ENCODE measurements at regions not wholly inside any gene's neighbourhood (a gene's known extent, or its start where the extent isn't known, plus 50 kb on each side); places are given as distances from the start of the nearest gene placed in this dataset.
"Not testable (repeated sequence)": the region's sequence is repeated elsewhere in the genome, so short reads cannot be mapped to it uniquely, and the experiment has no call there.

GRCh38 chr3:153268564-153269279 lies 106.7 kb downstream of the RAP2B start:
- no peak for DNase-seq (ENCODE audit: low read depth in 2 of 2)

GRCh38 chr3:153269730-153270129 lies 107.7 kb downstream of the RAP2B start:
- no peak for DNase-seq (ENCODE audit: low read depth in 2 of 2)

- no peak for DNase-seq (ENCODE audit: low read depth in 2 of 2)
These were observed 111.2 kb downstream of the RAP2B start for GRCh38 chr3:153273217-153273616.

GRCh38 chr3:153273767-153274435 lies 111.9 kb downstream of the RAP2B start:
- no peak for DNase-seq (ENCODE audit: low read depth in 2 of 2)

- DNase-seq (ENCODE audit: low read depth in 2 of 2): no peak
These were observed 112.5 kb downstream of the RAP2B start for GRCh38 chr3:153274561-153274960.

- DNase-seq (ENCODE audit: low read depth in 2 of 2): no peak
These were observed 113.5 kb downstream of the RAP2B start for GRCh38 chr3:153275514-153275913.

GRCh38 chr3:153277029-153277428 lies 115.0 kb downstream of the RAP2B start:
- no peak for DNase-seq (ENCODE audit: low read depth in 2 of 2)

- DNase-seq (ENCODE audit: low read depth in 2 of 2): not testable (repeated sequence)
These were observed 119.4 kb downstream of the RAP2B start for GRCh38 chr3:153281236-153281997.

- DNase-seq (ENCODE audit: low read depth in 2 of 2): no peak
These were observed 120.3 kb downstream of the RAP2B start for GRCh38 chr3:153282355-153282754.

GRCh38 chr3:153284282-153284938 lies 122.4 kb downstream of the RAP2B start:
- no peak for DNase-seq (ENCODE audit: low read depth in 2 of 2)

GRCh38 chr3:153285194-153285641 lies 123.2 kb downstream of the RAP2B start:
- no peak for DNase-seq (ENCODE audit: low read depth in 2 of 2)

- DNase-seq (ENCODE audit: low read depth in 2 of 2): no peak
These were observed 124.0 kb downstream of the RAP2B start for GRCh38 chr3:153285982-153286381.

- no peak for DNase-seq (ENCODE audit: low read depth in 2 of 2)
These were observed 125.0 kb downstream of the RAP2B start for GRCh38 chr3:153287017-153287416.

- DNase-seq (ENCODE audit: low read depth in 2 of 2): no peak
These were observed 127.3 kb downstream of the RAP2B start for GRCh38 chr3:153289334-153289808.

- no peak for DNase-seq (ENCODE audit: low read depth in 2 of 2)
These were observed 128.4 kb downstream of the RAP2B start for GRCh38 chr3:153290268-153291015.

- no peak for DNase-seq (ENCODE audit: low read depth in 2 of 2)
These were observed 129.1 kb downstream of the RAP2B start for GRCh38 chr3:153291059-153291685.

- DNase-seq (ENCODE audit: low read depth in 2 of 2): no peak
These were observed 131.2 kb downstream of the RAP2B start for GRCh38 chr3:153293265-153293664.

GRCh38 chr3:153295901-153296300 lies 133.9 kb downstream of the RAP2B start:
- DNase-seq (ENCODE audit: low read depth in 2 of 2): no peak

- no peak for DNase-seq (ENCODE audit: low read depth in 2 of 2)
These were observed 143.2 kb downstream of the RAP2B start for GRCh38 chr3:153305189-153305588.

GRCh38 chr3:153311541-153311940 lies 149.5 kb downstream of the RAP2B start:
- no peak for DNase-seq (ENCODE audit: low read depth in 2 of 2)

Measured in stimulated activated CD8-positive, alpha-beta memory T cell treated with anti-CD3 and anti-CD28 coated beads, Interleukin-2, amount 100 ng/mL, for 48 hours (primary cell).